Stomach (tissue), 8 donors: ENCODE measurements at regions not wholly inside any gene's neighbourhood (a gene's known extent, or its start where the extent isn't known, plus 50 kb on each side); places are given as distances from the start of the nearest gene placed in this dataset.

Experiments
- DNase-seq, 2 donors: peaks; one replicate each; pipeline versions ENCODE4 v3.0.0 to v3.0.0-alpha.2; 2013 to 2019
- H3K27ac ChIP-seq, 5 donors: fragments of 200-600 bp in 4 of 5; sonication (generic) in 4 of 5; one replicate each; pipeline ENCODE4 v1.5.1; 2013 to 2019; ENCODE audit warnings: mild to moderate bottlenecking in 1 of 5, moderate library complexity in 1 of 5
- H3K27me3 ChIP-seq, 3 donors: fragments of 200-600 bp; sonication (generic); one replicate each; pipeline ENCODE4 v1.5.1; 2017 to 2019; ENCODE audit warnings: mixed run types in 1 of 3
- H3K36me3 ChIP-seq, 4 donors: fragments of 200-600 bp; sonication (generic); 1 replicate in 3 of 4; 2 replicates in 1 of 4; pipeline ENCODE4 v1.5.1; 2016 to 2019
- H3K4me1 ChIP-seq, 4 donors: fragments of 200-600 bp; sonication (generic); one replicate each; pipeline ENCODE4 v1.5.1; 2016 to 2019
- H3K4me3 ChIP-seq, 4 donors: fragments of 200-600 bp; sonication (generic) in 3 of 4; one replicate each; pipeline ENCODE4 v1.5.1; 2016 to 2019; ENCODE audit warnings: mild to moderate bottlenecking in 1 of 4
- H3K9me3 ChIP-seq, 4 donors: fragments of 200-600 bp; sonication (generic); one replicate each; pipeline ENCODE4 v1.5.1; 2016 to 2019
- EP300 ChIP-seq: sonication (generic); formaldehyde crosslinking; IDR thresholded peaks from one replicate; pipeline ENCODE4 v1.6.1; 2017; ENCODE audit warnings: antibody characterized with exemption
- POLR2A ChIP-seq, 4 donors: fragments of 450-650 bp; IDR thresholded peaks; one replicate each; pipeline ENCODE4 v1.6.1; 2016; ENCODE audit warnings: antibody characterized with exemption in 4 of 4, control low read depth in 2 of 4, mild to moderate bottlenecking in 1 of 4, moderate library complexity in 1 of 4
- POLR2AphosphoS5 ChIP-seq, 3 donors: sonication (generic); formaldehyde crosslinking; IDR thresholded peaks; one replicate each; pipeline ENCODE4 v1.6.1; 2016; ENCODE audit warnings: antibody characterized with exemption in 3 of 3
- WGBS, 5 donors: extraction: QIAGEN DNeasy Blood & Tissue Kit in 3 of 5; methylation state at CpG; one replicate each; pipeline versions ENCODE4 v1.1.5 to v1.1.7; 2013 to 2018; 5-methylcytosine and 5-hydroxymethylcytosine counted together
- intact Hi-C: fragments of 100-400 bp; cut with DNase I; formaldehyde crosslinking; loops from one replicate; pipeline ENCODE4 v1.15.1; 2023; ENCODE audit warnings: low total_unique reads
- TF ChIP-seq, protein P1 (sequence below), 7 experiments: fragments of 450-650 bp in 4 of 7; fragments of 200-600 bp in 3 of 7; sonication (generic) in 3 of 7; IDR thresholded peaks; one replicate each; pipeline ENCODE4 v1.5.1; 2016 to 2019; ENCODE audit warnings: antibody characterized with exemption in 7 of 7, control low read depth in 2 of 7, mild to moderate bottlenecking in 1 of 7
- donor health status: healthy with polysubstance abuse.
- donor health status: Bipolar disorder and iron deficiency.
- donor health status: healthy.

DNA sequence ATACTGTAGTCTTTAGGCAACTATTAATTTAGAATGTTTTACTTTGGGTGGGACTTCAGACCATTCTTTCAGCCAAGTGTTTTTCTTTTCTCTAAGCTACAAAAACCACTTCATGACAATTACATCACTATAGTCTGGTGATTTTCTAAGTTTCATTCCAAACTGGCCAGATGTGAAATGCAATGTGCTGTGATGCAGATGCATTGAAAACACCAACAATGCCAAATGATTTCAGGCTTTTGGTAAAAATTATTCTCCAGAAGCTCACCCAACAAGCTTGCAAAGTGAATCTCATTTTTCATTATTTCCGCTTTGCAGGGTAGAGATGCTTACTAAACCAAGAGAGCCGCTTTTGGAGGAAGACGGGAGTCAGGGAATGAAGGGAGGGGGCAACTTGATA, 118.4 kb upstream of the ANK3 start:
- TF ChIP-seq EP300, result no peak
- no peak for TF ChIP-seq POLR2AphosphoS5 (IDR thresholded peaks at IDR 0.05)
- TF ChIP-seq, protein P1, sequence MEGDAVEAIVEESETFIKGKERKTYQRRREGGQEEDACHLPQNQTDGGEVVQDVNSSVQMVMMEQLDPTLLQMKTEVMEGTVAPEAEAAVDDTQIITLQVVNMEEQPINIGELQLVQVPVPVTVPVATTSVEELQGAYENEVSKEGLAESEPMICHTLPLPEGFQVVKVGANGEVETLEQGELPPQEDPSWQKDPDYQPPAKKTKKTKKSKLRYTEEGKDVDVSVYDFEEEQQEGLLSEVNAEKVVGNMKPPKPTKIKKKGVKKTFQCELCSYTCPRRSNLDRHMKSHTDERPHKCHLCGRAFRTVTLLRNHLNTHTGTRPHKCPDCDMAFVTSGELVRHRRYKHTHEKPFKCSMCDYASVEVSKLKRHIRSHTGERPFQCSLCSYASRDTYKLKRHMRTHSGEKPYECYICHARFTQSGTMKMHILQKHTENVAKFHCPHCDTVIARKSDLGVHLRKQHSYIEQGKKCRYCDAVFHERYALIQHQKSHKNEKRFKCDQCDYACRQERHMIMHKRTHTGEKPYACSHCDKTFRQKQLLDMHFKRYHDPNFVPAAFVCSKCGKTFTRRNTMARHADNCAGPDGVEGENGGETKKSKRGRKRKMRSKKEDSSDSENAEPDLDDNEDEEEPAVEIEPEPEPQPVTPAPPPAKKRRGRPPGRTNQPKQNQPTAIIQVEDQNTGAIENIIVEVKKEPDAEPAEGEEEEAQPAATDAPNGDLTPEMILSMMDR (IDR thresholded peaks at IDR 0.05), result no peak
- no peaks in the 10 kb centered on the region for H3K27me3 ChIP-seq
- 83 to 98% (median 93%) methylated on average over 3 of the region's 3 CpGs for WGBS, 5 donors
- H3K9me3 ChIP-seq, result no peaks in the 10 kb centered on the region
- H3K36me3 ChIP-seq, result no peaks in the 10 kb centered on the region
- intact Hi-C loops, result no loop called here
- no peak overlapping the region for H3K4me3 ChIP-seq
- no peak overlapping the region for H3K27ac ChIP-seq
- H3K4me1 ChIP-seq, result peaks cover 0 to 10% (median 3%) of the 10 kb centered on the region in 4 donors
- peak in 1 of 2 donors; percentile 32 for DNase-seq

DNA sequence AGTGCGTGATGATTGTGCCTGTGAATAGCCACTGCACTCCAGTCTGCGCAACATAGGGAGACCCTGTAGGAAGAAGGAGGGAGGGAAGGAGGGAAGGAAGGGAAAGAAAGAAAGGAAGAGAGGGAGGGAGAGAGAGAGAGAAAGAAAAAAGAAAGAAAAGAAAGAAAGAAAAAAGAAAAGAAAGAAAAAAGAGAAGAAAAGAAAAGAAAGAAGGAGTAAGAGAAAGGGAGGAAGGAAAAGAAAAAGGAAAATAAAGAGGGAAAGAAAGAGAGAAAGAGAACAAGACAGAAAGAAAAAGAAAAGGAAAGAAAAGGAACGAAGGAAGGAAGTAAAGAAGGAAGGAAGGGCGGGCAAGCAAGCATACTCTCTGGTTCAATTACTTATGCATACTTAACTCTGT, 112.9 kb upstream of the ANK3 start:
- TF ChIP-seq POLR2AphosphoS5 (IDR thresholded peaks at IDR 0.05) (no peak), POLR2A (IDR thresholded peaks at IDR 0.05) (no peak), EP300 (no peak)
- TF ChIP-seq, protein P1 (IDR thresholded peaks at IDR 0.05), result no peak
- Histone ChIP-seq H3K4me3 (no peak overlapping the region), H3K36me3 (no peaks in the 10 kb centered on the region), H3K9me3 (no peaks in the 10 kb centered on the region), H3K27me3 (no peaks in the 10 kb centered on the region), H3K27ac (no peak overlapping the region), H3K4me1 (peaks cover 0 to under 1% (median 0%) of the 10 kb centered on the region in 4 donors)
- no peak for DNase-seq
- 94 to 99% (median 95%) methylated on average over 4 of the region's 4 CpGs for WGBS, 5 donors
- intact Hi-C loops, result no loop called here

DNA sequence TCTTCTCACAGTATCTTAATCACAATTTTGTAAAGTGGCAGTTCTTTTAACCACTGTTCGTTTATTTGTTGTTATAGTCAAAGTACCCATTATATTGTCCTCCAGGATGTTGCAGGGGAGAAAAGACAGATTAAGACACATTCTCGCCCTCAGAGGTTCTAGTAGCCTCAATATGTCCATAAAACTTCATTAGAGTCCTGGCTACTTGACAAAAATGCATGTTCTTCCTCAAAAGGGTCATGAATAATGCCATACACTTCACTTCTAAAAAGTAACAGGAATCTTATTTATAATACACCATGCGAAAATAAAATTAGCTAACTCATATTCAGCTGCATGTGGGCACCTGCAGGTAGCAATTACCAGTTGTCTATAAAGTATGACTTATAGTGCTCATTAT, 109.3 kb upstream of the ANK3 start:
- intact Hi-C loops, result no loop called here
- no peaks in the 10 kb centered on the region for H3K36me3 ChIP-seq
- TF ChIP-seq, protein P1 (IDR thresholded peaks at IDR 0.05), result no peak
- TF ChIP-seq EP300 (no peak), POLR2A (IDR thresholded peaks at IDR 0.05) (no peak), POLR2AphosphoS5 (IDR thresholded peaks at IDR 0.05) (no peak)
- no peaks in the 10 kb centered on the region for H3K9me3 ChIP-seq
- H3K27me3 ChIP-seq, result no peaks in the 10 kb centered on the region
- no peak for DNase-seq
- 85 to 90% (median 88%) methylated on average over 3 of the region's 3 CpGs for WGBS, 5 donors
- H3K4me3 ChIP-seq, result no peak overlapping the region
- peaks cover 0 to 8% (median 0%) of the 10 kb centered on the region in 4 donors for H3K4me1 ChIP-seq
- H3K27ac ChIP-seq, result no peak overlapping the region

DNA sequence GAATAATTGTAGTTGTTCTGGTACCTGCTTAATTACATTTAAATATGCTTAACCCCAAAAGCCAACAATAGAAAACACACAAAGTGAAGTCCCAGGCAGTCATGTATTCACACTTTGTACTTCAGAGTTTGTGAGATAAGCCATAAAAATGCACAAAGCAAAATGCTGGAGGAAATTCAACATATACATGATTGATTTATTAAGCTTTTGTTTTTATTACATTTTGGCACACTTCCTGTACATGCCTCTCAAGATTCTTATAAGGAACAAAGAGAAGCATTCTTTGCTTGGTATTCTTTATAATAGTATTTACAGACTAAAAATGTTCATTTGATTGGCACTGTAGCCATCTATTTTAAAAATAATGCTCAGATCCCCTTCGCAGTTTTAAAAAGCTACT, 107.7 kb upstream of the ANK3 start:
- Histone ChIP-seq H3K36me3 (no peaks in the 10 kb centered on the region), H3K9me3 (no peaks in the 10 kb centered on the region), H3K4me1 (peaks cover 0 to 8% (median 0%) of the 10 kb centered on the region in 4 donors), H3K27me3 (no peaks in the 10 kb centered on the region), H3K4me3 (no peak overlapping the region), H3K27ac (no peak overlapping the region)
- 14 to 30% (median 24%) methylated on average over 1 of the region's 1 CpG for WGBS, 5 donors
- intact Hi-C loops, result no loop called here
- DNase-seq, result no peak
- TF ChIP-seq POLR2A (IDR thresholded peaks at IDR 0.05) (no peak), EP300 (no peak), POLR2AphosphoS5 (IDR thresholded peaks at IDR 0.05) (no peak)
- TF ChIP-seq, protein P1 (IDR thresholded peaks at IDR 0.05), result no peak
